Caco-2 (cell line): ENCODE measurements at regions not wholly inside any gene's neighbourhood (a gene's known extent, or its start where the extent isn't known, plus 50 kb on each side); places are given as distances from the start of the nearest gene placed in this dataset.

ENCODE experiments used
- BruUV-seq: library from RNA; stranded (reverse); fragments of 400-500 nt; replicated peaks from 2 replicates; lab custom pipeline; 2021; lab: Mats Ljungman, UMichigan
- CTCF ChIA-PET: fragments of 300-600 bp; sonication (Branson Sonifier 250); formaldehyde crosslinking; loops from one replicate; lab custom pipeline; 2022; ENCODE audit warnings: antibody characterized with exemption; lab: Charles Lee
- POLR2A ChIA-PET: fragments of 300-600 bp; sonication (Branson Sonifier 250); formaldehyde crosslinking; loops from one replicate; lab custom pipeline; 2022; ENCODE audit warnings: antibody characterized with exemption; lab: Charles Lee
- DNase-seq, 2 experiments: peaks; one replicate each; pipeline versions ENCODE4 v3.0.0 to v3.0.0-alpha.2; 2020 to 2022
- H3K27me3 ChIP-seq: replicated peaks from 2 replicates; pipeline ENCODE4 v1.6.0; 2011; ENCODE audit warnings: low read length; ENCODE audit not compliant: control insufficient read depth, insufficient read depth
- H3K36me3 ChIP-seq: 2 replicates; pipeline ENCODE4 v1.5.1; 2011; ENCODE audit warnings: low read length; ENCODE audit not compliant: control insufficient read depth, insufficient read depth
- H3K4me1 ChIP-seq: fragments of 250-450 bp; sonication (Bioruptor Pico); 2 replicates; pipeline ENCODE4 v1.5.1; 2020; ENCODE audit warnings: mild to moderate bottlenecking
- H3K4me3 ChIP-seq: 2 replicates; pipeline ENCODE4 v1.5.1; 2011; ENCODE audit warnings: low read depth, mild to moderate bottlenecking, control low read depth, low read length
- H3K9me3 ChIP-seq: fragments of 250-450 bp; sonication (Bioruptor Pico); 2 replicates; pipeline ENCODE4 v1.5.1; 2020; ENCODE audit warnings: mild to moderate bottlenecking, moderate library complexity
- H3K27ac Mint-ChIP-seq: one replicate; pipeline ENCODE4 v1.8.0; 2022; ENCODE audit warnings: mixed read lengths; ENCODE audit not compliant: unreplicated experiment
- H3K27me3 Mint-ChIP-seq: one replicate; pipeline ENCODE4 v1.8.0; 2022; ENCODE audit warnings: mixed read lengths; ENCODE audit not compliant: insufficient read depth, unreplicated experiment
- H3K36me3 Mint-ChIP-seq: one replicate; pipeline ENCODE4 v1.8.0; 2022; ENCODE audit warnings: mild to moderate bottlenecking, mixed read lengths; ENCODE audit not compliant: insufficient read depth, unreplicated experiment
- H3K4me1 Mint-ChIP-seq: one replicate; pipeline ENCODE4 v1.8.0; 2022; ENCODE audit warnings: low read depth, mixed read lengths; ENCODE audit not compliant: unreplicated experiment
- H3K4me3 Mint-ChIP-seq: one replicate; pipeline ENCODE4 v1.8.0; 2022; ENCODE audit warnings: mild to moderate bottlenecking, moderate library complexity, mixed read lengths; ENCODE audit not compliant: unreplicated experiment
- H3K9me3 Mint-ChIP-seq: one replicate; pipeline ENCODE4 v1.8.0; 2022; ENCODE audit warnings: mixed read lengths; ENCODE audit not compliant: unreplicated experiment
- intact Hi-C: fragments of 100-400 bp; cut with micrococcal nuclease; formaldehyde crosslinking; loops from one replicate; pipeline ENCODE4 v1.10.0; 2022; ENCODE audit not compliant: unreplicated experiment
- TF ChIP-seq, protein P1 (sequence below), 2 experiments: fragments of 200-600 bp in 1 of 2; IDR thresholded peaks; 1 replicate in 1 of 2; 2 replicates in 1 of 2; pipeline versions ENCODE4 v1.5.1 to v1.8.0; 2011 to 2022; ENCODE audit warnings: antibody characterized with exemption in 1 of 2, control low read depth in 1 of 2, inconsistent platforms in 1 of 2, low read depth in 1 of 2, low read length in 1 of 2, mild to moderate bottlenecking in 1 of 2, moderate library complexity in 1 of 2; ENCODE audit not compliant: insufficient read depth in 1 of 2, severe bottlenecking in 1 of 2, unreplicated experiment in 1 of 2

DNA sequence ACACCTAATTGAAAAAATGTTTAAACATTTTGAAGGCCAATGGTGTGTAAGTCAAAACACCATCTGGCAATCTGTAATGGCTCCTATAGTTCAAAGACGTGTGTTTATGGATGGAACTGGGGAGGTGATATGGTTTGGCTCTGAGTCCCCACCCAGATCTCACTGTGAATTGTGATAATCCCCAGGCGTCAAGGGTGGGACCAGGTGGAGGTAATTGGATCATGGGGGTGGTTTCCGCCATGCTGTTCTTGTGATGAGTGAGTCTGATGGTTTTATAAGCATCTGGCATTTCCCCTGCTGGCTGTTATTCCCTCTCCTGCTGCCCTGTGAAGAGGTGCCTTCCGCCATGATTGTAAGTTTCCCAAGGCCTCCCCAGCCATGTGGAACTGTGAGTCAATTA, 52.2 kb downstream of the ADRA2C start:
- H3K4me3 ChIP-seq: no peak overlapping the region
- H3K4me1 ChIP-seq: peaks cover 25% of the 10 kb centered on the region
- no peaks in the 10 kb centered on the region for H3K27me3 ChIP-seq
- Mint-ChIP-seq H3K4me3 (no peak overlapping the region), H3K4me1 (peaks cover 20% of the 10 kb centered on the region), H3K9me3 (no peaks in the 10 kb centered on the region), H3K27me3 (no peaks in the 10 kb centered on the region), H3K36me3 (no peaks in the 10 kb centered on the region), H3K27ac (peak overlapping the region; percentile 54)
- DNase-seq: no peak
- ChIA-PET POLR2A (no interaction called here), CTCF (no interaction called here)
- no peaks in the 10 kb centered on the region for H3K9me3 ChIP-seq
- TF ChIP-seq, protein P1, sequence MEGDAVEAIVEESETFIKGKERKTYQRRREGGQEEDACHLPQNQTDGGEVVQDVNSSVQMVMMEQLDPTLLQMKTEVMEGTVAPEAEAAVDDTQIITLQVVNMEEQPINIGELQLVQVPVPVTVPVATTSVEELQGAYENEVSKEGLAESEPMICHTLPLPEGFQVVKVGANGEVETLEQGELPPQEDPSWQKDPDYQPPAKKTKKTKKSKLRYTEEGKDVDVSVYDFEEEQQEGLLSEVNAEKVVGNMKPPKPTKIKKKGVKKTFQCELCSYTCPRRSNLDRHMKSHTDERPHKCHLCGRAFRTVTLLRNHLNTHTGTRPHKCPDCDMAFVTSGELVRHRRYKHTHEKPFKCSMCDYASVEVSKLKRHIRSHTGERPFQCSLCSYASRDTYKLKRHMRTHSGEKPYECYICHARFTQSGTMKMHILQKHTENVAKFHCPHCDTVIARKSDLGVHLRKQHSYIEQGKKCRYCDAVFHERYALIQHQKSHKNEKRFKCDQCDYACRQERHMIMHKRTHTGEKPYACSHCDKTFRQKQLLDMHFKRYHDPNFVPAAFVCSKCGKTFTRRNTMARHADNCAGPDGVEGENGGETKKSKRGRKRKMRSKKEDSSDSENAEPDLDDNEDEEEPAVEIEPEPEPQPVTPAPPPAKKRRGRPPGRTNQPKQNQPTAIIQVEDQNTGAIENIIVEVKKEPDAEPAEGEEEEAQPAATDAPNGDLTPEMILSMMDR (IDR thresholded peaks at IDR 0.05; ENCODE audit: insufficient read depth in 1 of 2, low read depth in 1 of 2, low read length in 1 of 2, severe bottlenecking in 1 of 2, unreplicated experiment in 1 of 2): no peak
- H3K36me3 ChIP-seq: no peaks in the 10 kb centered on the region
- intact Hi-C loops: no loop called here
- BruUV-seq: no TSS peak

DNA sequence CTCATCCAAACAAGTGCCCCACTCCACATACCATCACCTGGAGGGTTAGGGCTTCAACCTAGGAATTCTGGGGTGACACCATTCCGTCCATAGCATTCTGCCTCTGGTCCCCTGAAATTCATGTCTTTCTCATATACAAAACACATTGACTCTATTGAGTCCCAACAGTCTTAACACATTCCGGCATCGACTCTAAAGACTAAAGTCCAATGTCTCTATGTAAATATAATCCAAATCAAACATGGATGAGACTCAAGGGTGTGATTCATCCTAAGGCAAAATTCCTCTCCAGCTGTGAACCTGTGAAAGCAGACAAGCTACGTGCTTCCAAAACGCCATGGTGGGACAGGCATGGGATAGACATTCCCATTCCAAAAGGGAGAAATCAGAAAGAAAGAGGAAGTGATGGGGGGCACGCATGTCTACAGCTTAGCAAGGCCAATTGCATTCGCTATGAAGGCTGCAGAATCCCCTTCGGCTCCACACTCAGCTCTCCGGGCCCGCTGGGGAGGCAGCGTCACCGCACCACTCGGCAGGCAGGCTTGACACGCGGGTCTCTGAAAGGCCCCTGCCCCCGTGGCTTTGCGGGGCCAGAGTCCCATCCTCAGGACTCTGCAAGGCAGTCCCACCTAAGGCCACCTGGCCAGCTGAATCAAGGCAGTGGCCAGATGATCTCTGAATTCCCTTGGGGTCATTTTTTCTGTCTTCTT, 53.2 kb downstream of the ADRA2C start:
- TF ChIP-seq, protein P1 (IDR thresholded peaks at IDR 0.05; ENCODE audit: insufficient read depth in 1 of 2, low read depth in 1 of 2, low read length in 1 of 2, severe bottlenecking in 1 of 2, unreplicated experiment in 1 of 2): no peak
- Histone ChIP-seq H3K4me3 (no peak overlapping the region), H3K9me3 (no peaks in the 10 kb centered on the region), H3K27me3 (no peaks in the 10 kb centered on the region), H3K4me1 (peaks cover 25% of the 10 kb centered on the region), H3K36me3 (no peaks in the 10 kb centered on the region)
- intact Hi-C loops: no loop called here
- ChIA-PET POLR2A (no interaction called here), CTCF (no interaction called here)
- peak in 1 of 2 experiments; percentile 24 for DNase-seq
- H3K4me1 Mint-ChIP-seq: peaks cover 20% of the 10 kb centered on the region
- H3K27ac Mint-ChIP-seq: peak overlapping the region; percentile 54
- BruUV-seq: no TSS peak
- H3K9me3 Mint-ChIP-seq: no peaks in the 10 kb centered on the region
- H3K27me3 Mint-ChIP-seq: no peaks in the 10 kb centered on the region
- no peaks in the 10 kb centered on the region for H3K36me3 Mint-ChIP-seq
- H3K4me3 Mint-ChIP-seq: no peak overlapping the region

DNA sequence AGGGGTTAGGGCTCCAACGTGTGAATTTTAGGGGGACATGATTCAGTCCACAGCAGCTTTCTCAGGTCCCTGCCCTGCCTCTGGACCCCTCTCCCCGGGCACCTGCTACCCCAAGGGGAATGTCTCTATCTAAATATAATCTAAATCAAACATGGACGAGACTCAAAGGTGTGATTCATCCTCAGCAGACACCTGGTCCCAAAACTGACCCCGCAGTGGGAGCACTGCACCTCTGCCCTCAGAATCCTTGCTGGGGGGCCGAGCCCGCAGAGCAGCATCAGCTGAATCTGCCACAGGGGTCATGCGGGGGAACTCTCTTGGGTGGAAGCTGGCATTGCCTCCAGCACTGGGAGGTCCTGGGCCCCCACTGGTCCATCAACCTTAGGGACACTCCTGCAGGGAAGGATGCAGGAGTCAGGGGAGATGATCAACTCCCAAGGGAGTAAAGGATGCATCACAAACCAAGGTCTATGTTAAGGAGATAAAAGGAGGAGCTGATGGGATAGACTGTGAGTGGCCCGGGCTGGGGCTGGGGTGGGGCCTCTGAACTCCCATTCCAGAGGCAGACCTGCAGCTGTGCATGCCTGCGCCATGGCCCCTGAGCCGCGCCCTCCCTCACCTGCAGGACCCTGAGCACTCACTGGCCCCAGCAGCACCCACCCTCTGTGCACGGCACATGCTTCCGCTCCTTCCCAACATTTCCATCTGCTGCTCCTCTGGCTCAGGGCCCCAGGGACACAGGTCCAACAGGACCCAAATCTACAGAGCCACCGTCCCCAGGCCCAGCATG, 54.0 kb downstream of the ADRA2C start:
- Mint-ChIP-seq H3K9me3 (no peaks in the 10 kb centered on the region), H3K27me3 (no peaks in the 10 kb centered on the region), H3K36me3 (no peaks in the 10 kb centered on the region), H3K27ac (peak overlapping the region; percentile 54), H3K4me1 (peaks cover 20% of the 10 kb centered on the region), H3K4me3 (no peak overlapping the region)
- TF ChIP-seq, protein P1 (IDR thresholded peaks at IDR 0.05; ENCODE audit: insufficient read depth in 1 of 2, low read depth in 1 of 2, low read length in 1 of 2, severe bottlenecking in 1 of 2, unreplicated experiment in 1 of 2): no peak
- H3K4me3 ChIP-seq: no peak overlapping the region
- ChIA-PET CTCF (no interaction called here), POLR2A (no interaction called here)
- intact Hi-C loops: no loop called here
- H3K27me3 ChIP-seq: no peaks in the 10 kb centered on the region
- H3K9me3 ChIP-seq: no peaks in the 10 kb centered on the region
- peaks cover 25% of the 10 kb centered on the region for H3K4me1 ChIP-seq
- no peak for DNase-seq
- no TSS peak for BruUV-seq
- H3K36me3 ChIP-seq: no peaks in the 10 kb centered on the region
